ENCODE measurements at regions not wholly inside any gene's neighbourhood (a gene's known extent, or its start where the extent isn't known, plus 50 kb on each side); places are given as distances from the start of the nearest gene placed in this dataset.

- peak; percentile 94 for ATAC-seq
- Mint-ChIP-seq H3K36me3 (ENCODE audit: low read depth) (no peaks in the 10 kb centered on the region), H3K9me3 (no peaks in the 10 kb centered on the region), H3K4me1 (peaks cover 24% of the 10 kb centered on the region), H3K27ac (peak overlapping the region; percentile 13; the same call in 1 of the 2 replicates), H3K4me3 (no peak overlapping the region), H3K27me3 (ENCODE audit: insufficient read depth, low read depth, poor library complexity) (peaks cover 3% of the 10 kb centered on the region)
- peak overlapping the region; percentile 74 for H3K27ac ChIP-seq (ENCODE audit: low read depth)
- TF ChIP-seq REST (IDR thresholded peaks at IDR 0.05; ENCODE audit: unreplicated experiment) (no peak), ZNF462 (CRISPR knock-in tag; IDR thresholded peaks at IDR 0.05) (peak; percentile 93), NANOG (IDR thresholded peaks at IDR 0.05; ENCODE audit: borderline replicate concordance) (peak; percentile 61; the same call in 1 of the 2 replicates), CREB1 (CRISPR knock-in tag; IDR thresholded peaks at IDR 0.05; ENCODE audit: low read depth) (0 out of 2 replicates have a peak, but pooled peaks have one; percentile 5), ZNF114 (CRISPR knock-in tag; IDR thresholded peaks at IDR 0.05) (no peak)
- DNase-seq (ENCODE audit: low spot score), result peak; percentile 65
- no peak overlapping the region for H3K4me3 ChIP-seq
- no peaks in the 10 kb centered on the region for H3K36me3 ChIP-seq (ENCODE audit: insufficient read depth)
- H3K4me2 ChIP-seq, result peak overlapping the region; percentile 58; the same call in 1 of the 2 replicates
- peaks cover 16% of the 10 kb centered on the region for H3K4me1 ChIP-seq (ENCODE audit: insufficient read depth)
- no peaks in the 10 kb centered on the region for H4K20me1 ChIP-seq (replicated peaks; ENCODE audit: insufficient read depth)
- H3K27me3 ChIP-seq (ENCODE audit: insufficient read depth), result no peaks in the 10 kb centered on the region
- H2AFZ ChIP-seq, result no peak overlapping the region
- H3F3A ChIP-seq (replicated peaks; ENCODE audit: low read depth), result no peaks in the 10 kb centered on the region
- no peaks in the 10 kb centered on the region for H3K79me2 ChIP-seq (replicated peaks; ENCODE audit: insufficient read depth)
- peaks cover 5% of the 10 kb centered on the region; the same call in 1 of the 2 replicates for H3K9me2 ChIP-seq (ENCODE audit: insufficient read depth)
Observed at GRCh38 chr21:27423906-27424595, 457.2 kb upstream of the ADAMTS5 start.

Measured in GM23338 (cell line).